ENCODE measurements at regions not wholly inside any gene's neighbourhood (a gene's known extent, or its start where the extent isn't known, plus 50 kb on each side); places are given as distances from the start of the nearest gene placed in this dataset.

DNA sequence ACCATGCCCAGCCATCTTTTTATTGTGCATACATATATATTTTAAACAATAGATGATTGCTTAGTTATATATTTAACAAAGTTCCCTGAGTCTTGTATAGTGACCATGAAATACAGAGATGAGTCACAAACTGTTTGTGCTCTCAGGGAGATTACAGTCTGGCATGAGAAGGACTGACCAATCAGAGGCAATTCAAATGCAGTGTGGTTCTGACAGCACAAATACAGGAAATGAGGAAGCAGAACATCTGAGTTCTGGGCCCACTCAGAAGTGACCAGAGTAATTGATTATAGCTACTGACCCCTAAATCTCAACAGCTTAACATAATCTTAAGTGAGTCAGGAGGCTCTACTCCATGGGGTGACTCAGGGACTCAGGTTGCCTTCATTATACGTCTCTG, 534.5 kb downstream of the OMA1 start:
- H3K9me2 ChIP-seq (replicated peaks; ENCODE audit: insufficient read depth, low read length) = no peaks in the 10 kb centered on the region
- DNase-seq = no peak

GRCh38 chr1:58006421-58007046, 540.0 kb downstream of the OMA1 start:
- no peak overlapping the region for H3K27ac ChIP-seq (ENCODE audit: low read length)
- H3K9ac ChIP-seq (ENCODE audit: low read length) = no peak overlapping the region
- no peak overlapping the region for H3K4me3 ChIP-seq (ENCODE audit: low read length)
- H2AFZ ChIP-seq (ENCODE audit: low read length) = no peak overlapping the region
- no peaks in the 10 kb centered on the region for H3K79me2 ChIP-seq (ENCODE audit: low read length)
- no peaks in the 10 kb centered on the region for H3K9me2 ChIP-seq (replicated peaks; ENCODE audit: insufficient read depth, low read length)
- H3K36me3 ChIP-seq (ENCODE audit: insufficient read depth, low read length) = no peaks in the 10 kb centered on the region
- no peaks in the 10 kb centered on the region for H3K27me3 ChIP-seq (ENCODE audit: low read length)
- DNase-seq = no peak
- H3K4me1 ChIP-seq (ENCODE audit: low read length) = peaks cover 36% of the 10 kb centered on the region
- no peaks in the 10 kb centered on the region for H3K9me3 ChIP-seq (ENCODE audit: low read length)
- H3K4me2 ChIP-seq (ENCODE audit: low read depth, low read length, poor library complexity, severe bottlenecking) = no peak overlapping the region
- no peaks in the 10 kb centered on the region for H4K20me1 ChIP-seq (ENCODE audit: insufficient read depth, low read depth, low read length)

More for the DNA sequence above, 534.5 kb downstream of the OMA1 start:
- Histone ChIP-seq H3K27ac (ENCODE audit: low read length) (no peak overlapping the region), H2AFZ (ENCODE audit: low read length) (no peak overlapping the region), H3K79me2 (ENCODE audit: low read length) (no peaks in the 10 kb centered on the region), H3K4me2 (ENCODE audit: low read depth, low read length, poor library complexity, severe bottlenecking) (no peak overlapping the region), H3K27me3 (ENCODE audit: low read length) (no peaks in the 10 kb centered on the region), H3K36me3 (ENCODE audit: insufficient read depth, low read length) (no peaks in the 10 kb centered on the region), H3K9ac (ENCODE audit: low read length) (no peak overlapping the region), H4K20me1 (ENCODE audit: insufficient read depth, low read depth, low read length) (no peaks in the 10 kb centered on the region), H3K4me1 (ENCODE audit: low read length) (no peaks in the 10 kb centered on the region), H3K9me3 (ENCODE audit: low read length) (no peaks in the 10 kb centered on the region), H3K4me3 (ENCODE audit: low read length) (no peak overlapping the region)

DNA sequence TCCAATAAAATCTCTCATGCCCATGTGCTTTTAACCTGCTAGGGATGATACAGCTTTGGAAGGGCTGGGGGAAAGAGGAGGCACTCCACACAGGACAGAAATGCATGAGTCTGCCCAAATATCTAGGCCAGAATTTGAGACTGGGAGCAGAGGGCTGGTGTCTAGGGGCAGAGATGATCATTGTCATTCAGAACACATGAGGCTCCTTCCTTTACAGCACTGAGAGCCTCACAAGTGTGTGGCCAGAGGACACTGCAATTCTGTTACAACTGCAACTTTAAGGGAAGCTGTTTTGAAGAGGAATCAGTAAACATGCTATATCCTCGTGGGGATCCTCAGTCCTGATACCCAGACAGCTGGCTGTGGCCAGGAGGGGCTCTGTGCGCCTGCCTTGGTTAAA, 541.3 kb downstream of the OMA1 start:
- no peaks in the 10 kb centered on the region for H3K9me2 ChIP-seq (replicated peaks; ENCODE audit: insufficient read depth, low read length)
- no peak overlapping the region for H3K4me3 ChIP-seq (ENCODE audit: low read length)
- no peak for DNase-seq
- H3K4me2 ChIP-seq (ENCODE audit: low read depth, low read length, poor library complexity, severe bottlenecking) = no peak overlapping the region
- H4K20me1 ChIP-seq (ENCODE audit: insufficient read depth, low read depth, low read length) = no peaks in the 10 kb centered on the region
- H3K36me3 ChIP-seq (ENCODE audit: insufficient read depth, low read length) = no peaks in the 10 kb centered on the region
- no peaks in the 10 kb centered on the region for H3K9me3 ChIP-seq (ENCODE audit: low read length)
- H3K79me2 ChIP-seq (ENCODE audit: low read length) = no peaks in the 10 kb centered on the region
- H3K4me1 ChIP-seq (ENCODE audit: low read length) = peaks cover 36% of the 10 kb centered on the region
- no peak overlapping the region for H2AFZ ChIP-seq (ENCODE audit: low read length)
- no peak overlapping the region for H3K9ac ChIP-seq (ENCODE audit: low read length)
- H3K27ac ChIP-seq (ENCODE audit: low read length) = no peak overlapping the region
- no peaks in the 10 kb centered on the region for H3K27me3 ChIP-seq (ENCODE audit: low read length)

GRCh38 chr1:58003988-58004387, 542.5 kb downstream of the OMA1 start:
- no peak overlapping the region for H2AFZ ChIP-seq (ENCODE audit: low read length)
- H3K9me2 ChIP-seq (replicated peaks; ENCODE audit: insufficient read depth, low read length) = no peaks in the 10 kb centered on the region
- no peaks in the 10 kb centered on the region for H3K79me2 ChIP-seq (ENCODE audit: low read length)
- no peak overlapping the region for H3K4me3 ChIP-seq (ENCODE audit: low read length)
- no peaks in the 10 kb centered on the region for H3K9me3 ChIP-seq (ENCODE audit: low read length)
- DNase-seq = no peak
- peaks cover 36% of the 10 kb centered on the region for H3K4me1 ChIP-seq (ENCODE audit: low read length)
- no peaks in the 10 kb centered on the region for H3K27me3 ChIP-seq (ENCODE audit: low read length)
- H3K4me2 ChIP-seq (ENCODE audit: low read depth, low read length, poor library complexity, severe bottlenecking) = peak overlapping the region; percentile 28
- no peaks in the 10 kb centered on the region for H3K36me3 ChIP-seq (ENCODE audit: insufficient read depth, low read length)
- no peak overlapping the region for H3K27ac ChIP-seq (ENCODE audit: low read length)
- H3K9ac ChIP-seq (ENCODE audit: low read length) = no peak overlapping the region
- H4K20me1 ChIP-seq (ENCODE audit: insufficient read depth, low read depth, low read length) = no peaks in the 10 kb centered on the region

DNA sequence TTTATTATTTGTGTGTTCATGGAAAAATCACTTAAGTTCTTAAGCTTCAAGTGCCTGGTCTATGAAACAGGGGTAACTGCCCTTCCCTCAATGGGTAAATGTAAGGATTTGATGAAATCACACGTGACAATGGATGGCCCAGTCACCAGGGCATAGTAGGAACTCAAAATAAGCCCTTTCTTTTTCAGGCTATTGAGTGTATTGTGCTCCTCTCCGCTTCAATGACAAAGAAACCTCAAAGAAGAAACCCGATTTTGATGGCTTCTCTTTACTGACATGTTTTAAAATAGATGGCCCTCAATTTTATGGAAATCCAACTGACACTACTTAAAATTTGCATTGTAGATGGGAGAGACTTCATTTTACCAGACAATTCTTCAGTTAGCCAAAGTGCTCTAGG, 543.5 kb downstream of the OMA1 start:
- Histone ChIP-seq H3K9me3 (ENCODE audit: low read length) (no peaks in the 10 kb centered on the region), H3K36me3 (ENCODE audit: insufficient read depth, low read length) (no peaks in the 10 kb centered on the region), H3K9ac (ENCODE audit: low read length) (no peak overlapping the region), H2AFZ (ENCODE audit: low read length) (no peak overlapping the region), H3K79me2 (ENCODE audit: low read length) (no peaks in the 10 kb centered on the region), H3K27me3 (ENCODE audit: low read length) (no peaks in the 10 kb centered on the region), H3K4me1 (ENCODE audit: low read length) (peaks cover 38% of the 10 kb centered on the region), H4K20me1 (ENCODE audit: insufficient read depth, low read depth, low read length) (no peaks in the 10 kb centered on the region), H3K27ac (ENCODE audit: low read length) (no peak overlapping the region), H3K9me2 (replicated peaks; ENCODE audit: insufficient read depth, low read length) (no peaks in the 10 kb centered on the region), H3K4me3 (ENCODE audit: low read length) (no peak overlapping the region; the same call in 1 of the 2 replicates), H3K4me2 (ENCODE audit: low read depth, low read length, poor library complexity, severe bottlenecking) (peak overlapping the region; percentile 28)
- peak; percentile 77 for DNase-seq

DNA sequence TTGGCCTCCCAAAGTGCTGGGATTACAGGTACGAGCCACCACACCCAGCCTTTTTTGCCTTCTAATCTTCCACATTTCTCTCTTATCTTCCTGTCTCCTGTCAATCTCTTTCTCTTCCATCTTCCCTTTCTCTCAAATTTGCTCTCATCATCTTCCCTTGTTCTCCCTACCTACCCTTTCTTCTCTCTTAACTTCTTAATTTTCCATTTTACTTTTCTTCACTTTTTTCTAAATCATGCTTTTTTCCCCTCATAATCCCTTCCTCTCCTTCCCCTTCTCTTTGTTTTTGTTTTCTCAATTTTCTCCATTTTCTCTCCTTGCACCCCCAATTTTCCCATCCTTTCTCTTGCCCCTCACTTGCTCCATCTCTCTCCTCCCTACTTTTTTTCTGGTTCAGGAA, 545.7 kb downstream of the OMA1 start:
- Histone ChIP-seq H3K9ac (ENCODE audit: low read length) (no peak overlapping the region), H4K20me1 (ENCODE audit: insufficient read depth, low read depth, low read length) (no peaks in the 10 kb centered on the region), H3K36me3 (ENCODE audit: insufficient read depth, low read length) (no peaks in the 10 kb centered on the region), H3K9me2 (replicated peaks; ENCODE audit: insufficient read depth, low read length) (no peaks in the 10 kb centered on the region), H3K4me3 (ENCODE audit: low read length) (no peak overlapping the region), H3K79me2 (ENCODE audit: low read length) (no peaks in the 10 kb centered on the region), H3K4me2 (ENCODE audit: low read depth, low read length, poor library complexity, severe bottlenecking) (no peak overlapping the region), H2AFZ (ENCODE audit: low read length) (no peak overlapping the region), H3K27me3 (ENCODE audit: low read length) (no peaks in the 10 kb centered on the region), H3K27ac (ENCODE audit: low read length) (no peak overlapping the region), H3K9me3 (ENCODE audit: low read length) (no peaks in the 10 kb centered on the region), H3K4me1 (ENCODE audit: low read length) (peaks cover 38% of the 10 kb centered on the region)
- no peak for DNase-seq

DNA sequence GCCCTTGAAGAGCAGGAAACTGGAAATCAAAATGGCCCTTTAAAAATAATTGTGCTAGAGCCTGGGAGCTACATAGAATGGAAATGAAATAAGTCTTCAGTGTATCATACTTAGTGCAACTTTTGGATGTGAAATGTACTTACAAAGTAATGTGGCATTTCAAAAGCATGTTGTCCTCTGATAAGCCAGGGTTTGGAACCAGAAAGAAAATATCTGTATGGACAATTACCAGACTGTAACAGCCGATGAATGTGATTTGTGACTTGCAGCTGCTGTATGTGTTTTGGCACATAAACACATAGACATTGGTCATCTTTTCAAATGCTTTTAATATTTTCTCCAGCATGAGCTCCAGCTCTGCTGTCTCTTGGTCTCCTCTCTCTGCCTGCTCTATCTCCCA, 546.4 kb downstream of the OMA1 start:
- Histone ChIP-seq H3K9me3 (ENCODE audit: low read length) (no peaks in the 10 kb centered on the region), H3K36me3 (ENCODE audit: insufficient read depth, low read length) (no peaks in the 10 kb centered on the region), H3K9ac (ENCODE audit: low read length) (no peak overlapping the region), H3K27me3 (ENCODE audit: low read length) (no peaks in the 10 kb centered on the region), H3K27ac (ENCODE audit: low read length) (no peak overlapping the region), H2AFZ (ENCODE audit: low read length) (no peak overlapping the region), H3K4me1 (ENCODE audit: low read length) (peaks cover 33% of the 10 kb centered on the region), H3K4me2 (ENCODE audit: low read depth, low read length, poor library complexity, severe bottlenecking) (no peak overlapping the region), H3K4me3 (ENCODE audit: low read length) (no peak overlapping the region), H3K79me2 (ENCODE audit: low read length) (no peaks in the 10 kb centered on the region), H4K20me1 (ENCODE audit: insufficient read depth, low read depth, low read length) (no peaks in the 10 kb centered on the region), H3K9me2 (replicated peaks; ENCODE audit: insufficient read depth, low read length) (no peaks in the 10 kb centered on the region)
- DNase-seq = no peak

DNA sequence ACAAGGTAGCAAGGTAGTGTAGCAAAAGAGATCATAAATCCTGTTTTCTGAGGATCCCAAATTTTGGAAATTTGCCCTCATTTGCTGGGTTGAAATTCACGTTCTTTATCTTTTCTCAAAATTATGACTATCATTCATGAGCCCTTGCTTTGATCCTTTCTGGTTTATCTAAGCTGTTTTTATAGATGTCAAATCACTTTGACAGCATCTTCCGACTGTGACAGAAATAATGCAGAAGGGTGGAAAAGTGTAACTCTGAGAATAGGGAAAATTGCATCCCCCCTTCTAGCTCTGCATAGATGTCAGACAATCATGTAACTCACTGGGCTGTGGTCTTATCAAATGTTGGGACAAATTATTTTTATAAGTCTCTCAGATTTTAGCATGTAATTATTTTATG, 550.1 kb downstream of the OMA1 start:
- Histone ChIP-seq H3K79me2 (ENCODE audit: low read length) (no peaks in the 10 kb centered on the region), H4K20me1 (ENCODE audit: insufficient read depth, low read depth, low read length) (no peaks in the 10 kb centered on the region)

GRCh38 chr1:57991289-57991688, 555.2 kb downstream of the OMA1 start:
- H3K9me2 ChIP-seq (replicated peaks; ENCODE audit: insufficient read depth, low read length) = no peaks in the 10 kb centered on the region
- no peaks in the 10 kb centered on the region for H4K20me1 ChIP-seq (ENCODE audit: insufficient read depth, low read depth, low read length)
- no peak overlapping the region for H3K9ac ChIP-seq (ENCODE audit: low read length)
- H3K4me2 ChIP-seq (ENCODE audit: low read depth, low read length, poor library complexity, severe bottlenecking) = no peak overlapping the region
- no peak for DNase-seq
- no peaks in the 10 kb centered on the region for H3K79me2 ChIP-seq (ENCODE audit: low read length)
- no peak overlapping the region for H3K4me3 ChIP-seq (ENCODE audit: low read length)
- no peaks in the 10 kb centered on the region for H3K27me3 ChIP-seq (ENCODE audit: low read length)
- H3K36me3 ChIP-seq (ENCODE audit: insufficient read depth, low read length) = no peaks in the 10 kb centered on the region
- H3K9me3 ChIP-seq (ENCODE audit: low read length) = no peaks in the 10 kb centered on the region
- H2AFZ ChIP-seq (ENCODE audit: low read length) = no peak overlapping the region
- peaks cover 7% of the 10 kb centered on the region for H3K4me1 ChIP-seq (ENCODE audit: low read length)
- H3K27ac ChIP-seq (ENCODE audit: low read length) = no peak overlapping the region

More for the DNA sequence above, 550.1 kb downstream of the OMA1 start:
- Histone ChIP-seq H3K4me3 (ENCODE audit: low read length) (no peak overlapping the region), H3K27me3 (ENCODE audit: low read length) (no peaks in the 10 kb centered on the region), H3K4me1 (ENCODE audit: low read length) (peaks cover 6% of the 10 kb centered on the region), H3K9ac (ENCODE audit: low read length) (no peak overlapping the region), H2AFZ (ENCODE audit: low read length) (no peak overlapping the region), H3K9me3 (ENCODE audit: low read length) (no peaks in the 10 kb centered on the region), H3K4me2 (ENCODE audit: low read depth, low read length, poor library complexity, severe bottlenecking) (no peak overlapping the region), H3K36me3 (ENCODE audit: insufficient read depth, low read length) (no peaks in the 10 kb centered on the region), H3K27ac (ENCODE audit: low read length) (no peak overlapping the region), H3K9me2 (replicated peaks; ENCODE audit: insufficient read depth, low read length) (no peaks in the 10 kb centered on the region)
- DNase-seq = no peak
